D721Med (cell line): ENCODE measurements at regions not wholly inside any gene's neighbourhood (a gene's known extent, or its start where the extent isn't known, plus 50 kb on each side); places are given as distances from the start of the nearest gene placed in this dataset.

Experiments used
- DNase-seq: peaks from one replicate; pipeline ENCODE4 v3.0.0; 2011; ENCODE audit warnings: low spot score; ENCODE audit not compliant: insufficient read length
- FAIRE-seq: peaks from 2 replicates; lab custom pipeline; 2011; peaks lifted over from hg19 to GRCh38; lab: Jason Lieb, UNC
- TF ChIP-seq, protein P1 (sequence below): IDR thresholded peaks from 2 replicates; pipeline ENCODE4 v1.5.1; 2012; ENCODE audit warnings: mild to moderate bottlenecking, control low read depth; ENCODE audit not compliant: insufficient read depth; ENCODE audit errors: missing control alignments

DNA sequence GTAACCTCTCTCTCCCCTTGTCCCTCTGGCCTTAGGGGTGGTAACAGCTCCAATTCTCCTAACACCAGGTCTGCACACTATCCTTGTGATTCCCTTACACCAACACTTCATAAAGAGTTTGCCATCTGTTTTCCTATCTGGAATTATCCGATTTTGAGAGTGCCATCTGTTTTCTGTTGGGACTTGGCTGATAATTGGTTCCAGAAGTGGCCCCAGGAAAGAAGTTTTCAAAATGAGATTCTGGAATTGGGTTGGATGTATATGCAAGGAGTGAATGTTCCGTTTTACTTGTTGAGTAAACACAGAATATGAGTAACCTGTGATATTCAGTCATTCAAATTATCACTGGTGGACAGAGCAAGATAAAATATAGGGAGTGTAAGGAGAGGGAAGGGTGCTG, 134.1 kb upstream of the HS3ST3A1 start:
- TF ChIP-seq, protein P1, sequence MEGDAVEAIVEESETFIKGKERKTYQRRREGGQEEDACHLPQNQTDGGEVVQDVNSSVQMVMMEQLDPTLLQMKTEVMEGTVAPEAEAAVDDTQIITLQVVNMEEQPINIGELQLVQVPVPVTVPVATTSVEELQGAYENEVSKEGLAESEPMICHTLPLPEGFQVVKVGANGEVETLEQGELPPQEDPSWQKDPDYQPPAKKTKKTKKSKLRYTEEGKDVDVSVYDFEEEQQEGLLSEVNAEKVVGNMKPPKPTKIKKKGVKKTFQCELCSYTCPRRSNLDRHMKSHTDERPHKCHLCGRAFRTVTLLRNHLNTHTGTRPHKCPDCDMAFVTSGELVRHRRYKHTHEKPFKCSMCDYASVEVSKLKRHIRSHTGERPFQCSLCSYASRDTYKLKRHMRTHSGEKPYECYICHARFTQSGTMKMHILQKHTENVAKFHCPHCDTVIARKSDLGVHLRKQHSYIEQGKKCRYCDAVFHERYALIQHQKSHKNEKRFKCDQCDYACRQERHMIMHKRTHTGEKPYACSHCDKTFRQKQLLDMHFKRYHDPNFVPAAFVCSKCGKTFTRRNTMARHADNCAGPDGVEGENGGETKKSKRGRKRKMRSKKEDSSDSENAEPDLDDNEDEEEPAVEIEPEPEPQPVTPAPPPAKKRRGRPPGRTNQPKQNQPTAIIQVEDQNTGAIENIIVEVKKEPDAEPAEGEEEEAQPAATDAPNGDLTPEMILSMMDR = no peak
- DNase-seq = no peak
- FAIRE-seq = no peak

DNA sequence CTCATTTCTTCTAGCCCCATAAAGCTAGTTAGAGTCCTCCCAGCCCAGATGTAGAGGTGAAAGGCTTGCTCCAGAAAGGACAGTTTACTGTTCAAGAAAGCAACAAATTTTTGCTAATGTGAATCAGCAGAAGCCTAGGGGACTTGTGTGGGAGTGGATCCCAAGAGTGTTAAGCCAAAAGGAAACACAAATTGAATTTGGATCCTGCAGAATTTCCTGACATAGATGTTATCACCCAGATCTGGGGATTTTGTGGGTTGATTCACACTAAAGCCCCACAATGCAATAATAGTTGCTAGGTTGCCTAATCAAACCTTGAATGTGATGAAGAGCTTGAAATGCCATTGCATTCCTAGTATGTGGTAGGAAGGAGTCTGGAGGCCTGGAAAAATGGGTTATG, 135.2 kb upstream of the HS3ST3A1 start:
- no peak for DNase-seq
- FAIRE-seq = no peak
- TF ChIP-seq, protein P1 = no peak

- no peak for FAIRE-seq
- TF ChIP-seq, protein P1 = no peak
- no peak for DNase-seq
These were observed 139.0 kb upstream of the HS3ST3A1 start for GRCh38 chr17:13740686-13741085.

- DNase-seq (no peak), FAIRE-seq (no peak)
- TF ChIP-seq, protein P1 = no peak
These were observed 140.0 kb upstream of the HS3ST3A1 start for GRCh38 chr17:13741744-13742143.

DNA sequence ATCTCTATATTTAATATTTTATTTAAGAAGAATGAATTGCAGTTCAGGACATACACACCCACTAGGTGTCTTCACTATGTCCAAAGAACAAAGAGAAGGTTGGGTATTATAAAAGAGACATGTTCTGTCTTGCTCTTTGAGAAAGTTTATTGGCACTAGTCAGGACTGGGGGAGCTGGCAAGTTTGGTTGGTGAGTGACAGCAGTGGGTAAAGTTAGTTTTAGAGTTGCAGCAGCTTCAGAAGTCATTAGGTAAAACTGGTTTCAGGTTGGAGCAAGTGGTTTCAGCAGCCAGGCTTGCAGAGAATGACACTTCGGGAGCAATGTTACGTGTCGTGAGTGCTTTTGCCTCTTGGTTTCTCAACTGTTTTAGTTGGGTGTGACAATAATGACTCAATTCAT, 142.2 kb upstream of the HS3ST3A1 start:
- no peak for FAIRE-seq
- TF ChIP-seq, protein P1 = no peak
- DNase-seq = no peak

GRCh38 chr17:13746404-13746803, 144.7 kb upstream of the HS3ST3A1 start:
- TF ChIP-seq, protein P1 = no peak
- no peak for DNase-seq
- no peak for FAIRE-seq

GRCh38 chr17:13749166-13749890, 147.6 kb upstream of the HS3ST3A1 start:
- FAIRE-seq = no peak
- TF ChIP-seq, protein P1 = no peak
- DNase-seq = no peak
